CD4-positive, alpha-beta T cell (primary cell): ENCODE measurements at regions not wholly inside any gene's neighbourhood (a gene's known extent, or its start where the extent isn't known, plus 50 kb on each side); places are given as distances from the start of the nearest gene placed in this dataset.

ENCODE experiments used
- ATAC-seq: fragments of 200-7000 bp; cut with Tn5 transposase; one replicate; pipeline ENCODE4 v1.10.0; 2022; ENCODE audit warnings: mild to moderate bottlenecking; ENCODE audit not compliant: poor library complexity
- CTCF ChIA-PET: fragments of 350-600 bp; sonication (Branson Sonifier 250); formaldehyde crosslinking; loops from one replicate; lab custom pipeline; 2021; ENCODE audit warnings: antibody characterized with exemption, inconsistent platforms; lab: Charles Lee
- POLR2A ChIA-PET: fragments of 350-600 bp; sonication (Branson Sonifier 250); formaldehyde crosslinking; loops from one replicate; lab custom pipeline; 2021; ENCODE audit warnings: antibody characterized with exemption, inconsistent platforms; lab: Charles Lee
- DNase-seq, 14 experiments: peaks; one replicate each; pipeline ENCODE4 v3.0.0-alpha.2; 2013 to 2020; ENCODE audit warnings: mixed read lengths in 2 of 14
- H3K27ac ChIP-seq, 2 donors: one replicate each; pipeline versions ENCODE4 v1.5.1 to v1.7.0; 2013; ENCODE audit warnings: low read length in 2 of 2, low read depth in 1 of 2, mild to moderate bottlenecking in 1 of 2
- H3K27me3 ChIP-seq, 2 experiments: 1 replicate in 1 of 2; 2 replicates in 1 of 2; pipeline versions ENCODE4 v1.6.1 to v1.7.0; 2013; ENCODE audit warnings: low read length in 2 of 2, control low read depth in 1 of 2, mild to moderate bottlenecking in 1 of 2, moderate library complexity in 1 of 2; ENCODE audit not compliant: insufficient read depth in 2 of 2, control insufficient read depth in 1 of 2
- H3K36me3 ChIP-seq: one replicate; pipeline ENCODE4 v1.6.1; 2013; ENCODE audit warnings: low read length, control low read depth; ENCODE audit not compliant: insufficient read depth
- H3K4me1 ChIP-seq: one replicate; pipeline ENCODE4 v1.6.1; 2013; ENCODE audit warnings: low read length, control low read depth; ENCODE audit not compliant: insufficient read depth
- H3K4me3 ChIP-seq: one replicate; pipeline ENCODE4 v1.5.1; 2013; ENCODE audit warnings: mild to moderate bottlenecking, low read length, moderate library complexity
- H3K9me3 ChIP-seq, 2 experiments: 1 replicate in 1 of 2; 2 replicates in 1 of 2; pipeline versions ENCODE4 v1.6.1 to v1.7.0; 2013; ENCODE audit warnings: low read length in 2 of 2, mild to moderate bottlenecking in 2 of 2, control low read depth in 1 of 2, moderate library complexity in 1 of 2; ENCODE audit not compliant: control insufficient read depth in 1 of 2, insufficient read depth in 1 of 2
- H3K27ac Mint-ChIP-seq: one replicate; pipeline ENCODE4 v1.8.0; 2020; ENCODE audit warnings: mixed read lengths
- H3K27me3 Mint-ChIP-seq: one replicate; pipeline ENCODE4 v1.8.0; 2021; ENCODE audit warnings: mixed read lengths
- H3K36me3 Mint-ChIP-seq: one replicate; pipeline ENCODE4 v1.8.0; 2021; ENCODE audit warnings: low read depth, mixed read lengths
- H3K4me1 Mint-ChIP-seq: one replicate; pipeline ENCODE4 v1.8.0; 2021; ENCODE audit warnings: low read depth, mixed read lengths
- H3K4me3 Mint-ChIP-seq: one replicate; pipeline ENCODE4 v1.8.0; 2020; ENCODE audit warnings: mild to moderate bottlenecking, mixed read lengths
- H3K9me3 Mint-ChIP-seq: one replicate; pipeline ENCODE4 v1.8.0; 2020; ENCODE audit warnings: mixed read lengths
- CTCF ChIP-seq: fragments of 200-600 bp; IDR thresholded peaks from one replicate; pipeline ENCODE4 v1.8.0; 2022; ENCODE audit warnings: antibody characterized with exemption, mild to moderate bottlenecking
- intact Hi-C, 2 experiments: fragments of 100-400 bp; cut with DNase I in 1 of 2; cut with micrococcal nuclease in 1 of 2; formaldehyde crosslinking; loops; one replicate each; pipeline versions ENCODE4 v1.15.1 to v1.9.0; 2023 to 2025; cut with DNase I, micrococcal nuclease

DNA sequence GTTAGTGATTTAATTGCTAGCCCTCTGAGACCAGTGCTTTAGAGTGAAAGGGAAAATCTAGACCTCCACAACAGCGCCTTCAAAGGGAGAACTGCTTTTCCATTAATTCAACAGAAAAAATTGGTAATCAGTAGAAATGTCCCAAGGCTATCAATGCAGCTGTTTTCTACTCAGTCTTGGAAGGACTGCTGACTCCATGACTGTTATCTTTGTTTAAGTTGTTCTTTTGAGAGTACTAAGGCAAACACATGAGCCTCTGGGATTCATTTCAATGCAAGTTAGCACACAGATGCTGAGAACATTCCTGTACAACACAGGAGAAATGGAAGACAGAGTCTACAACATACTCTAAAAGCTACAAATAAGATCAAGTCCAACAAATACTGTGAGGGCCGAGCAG is 301.7 kb upstream of the PTCHD4 start:
- no peak for DNase-seq
- Mint-ChIP-seq H3K27ac (no peak overlapping the region), H3K9me3 (peaks cover 4% of the 10 kb centered on the region), H3K36me3 (no peaks in the 10 kb centered on the region), H3K4me1 (no peaks in the 10 kb centered on the region), H3K27me3 (no peaks in the 10 kb centered on the region), H3K4me3 (no peak overlapping the region)
- no peaks in the 10 kb centered on the region for H3K4me1 ChIP-seq
- H3K36me3 ChIP-seq = no peaks in the 10 kb centered on the region
- no peak for TF ChIP-seq CTCF
- no peak for ATAC-seq
- ChIA-PET POLR2A (no interaction called here), CTCF (no interaction called here)
- no peak overlapping the region for H3K27ac ChIP-seq
- intact Hi-C loops = no loop called here
- H3K4me3 ChIP-seq = no peak overlapping the region
- H3K27me3 ChIP-seq = no peaks in the 10 kb centered on the region
- peaks cover 0 to 8% of the 10 kb centered on the region in 2 experiments for H3K9me3 ChIP-seq

GRCh38 chr6:48404927-48405326 is 293.9 kb upstream of the PTCHD4 start:
- Mint-ChIP-seq H3K9me3 (peaks cover 8% of the 10 kb centered on the region), H3K4me3 (no peak overlapping the region), H3K4me1 (no peaks in the 10 kb centered on the region), H3K36me3 (no peaks in the 10 kb centered on the region), H3K27me3 (no peaks in the 10 kb centered on the region), H3K27ac (no peak overlapping the region)
- ATAC-seq = no peak
- Histone ChIP-seq H3K4me3 (no peak overlapping the region), H3K36me3 (no peaks in the 10 kb centered on the region), H3K27me3 (no peaks in the 10 kb centered on the region), H3K4me1 (no peaks in the 10 kb centered on the region), H3K27ac (no peak overlapping the region), H3K9me3 (peaks cover 0 to 4% of the 10 kb centered on the region in 2 experiments)
- POLR2A ChIA-PET = no interaction called here
- intact Hi-C loops = no loop called here
- CTCF ChIA-PET = no interaction called here
- DNase-seq = no peak
- no peak for TF ChIP-seq CTCF

DNA sequence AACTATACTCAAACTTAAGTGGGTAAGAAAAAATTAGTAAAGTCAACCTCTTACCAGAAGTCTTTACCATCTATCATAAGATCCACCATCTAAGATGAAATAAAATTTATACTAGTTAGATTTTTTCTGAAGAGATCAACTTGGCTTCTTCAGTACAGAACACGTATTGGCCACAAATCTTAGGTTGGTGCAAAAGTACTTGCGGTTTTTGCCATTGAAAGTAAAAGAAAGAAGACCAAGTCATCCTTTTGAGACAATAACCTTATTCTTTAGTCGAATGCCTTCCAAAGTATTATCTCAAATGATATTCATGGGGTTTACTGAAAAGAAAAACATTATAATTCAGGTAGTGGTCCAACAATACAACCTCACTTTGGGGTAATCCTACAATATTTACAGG is 292.6 kb upstream of the PTCHD4 start:
- H3K9me3 Mint-ChIP-seq = peaks cover 8% of the 10 kb centered on the region
- no peaks in the 10 kb centered on the region for H3K4me1 ChIP-seq
- ChIA-PET POLR2A (no interaction called here), CTCF (no interaction called here)
- intact Hi-C loops = no loop called here
- H3K36me3 ChIP-seq = no peaks in the 10 kb centered on the region
- H3K36me3 Mint-ChIP-seq = no peaks in the 10 kb centered on the region
- no peak overlapping the region for H3K4me3 ChIP-seq
- H3K27ac ChIP-seq = no peak overlapping the region
- DNase-seq (no peak), ATAC-seq (no peak)
- no peak overlapping the region for H3K4me3 Mint-ChIP-seq
- H3K4me1 Mint-ChIP-seq = no peaks in the 10 kb centered on the region
- H3K27me3 Mint-ChIP-seq = no peaks in the 10 kb centered on the region
- no peak for TF ChIP-seq CTCF
- H3K27ac Mint-ChIP-seq = no peak overlapping the region
- no peaks in the 10 kb centered on the region for H3K9me3 ChIP-seq
- H3K27me3 ChIP-seq = no peaks in the 10 kb centered on the region
